Smooth muscle cell (in vitro differentiated cells): ENCODE measurements at regions not wholly inside any gene's neighbourhood (a gene's known extent, or its start where the extent isn't known, plus 50 kb on each side); places are given as distances from the start of the nearest gene placed in this dataset.

ENCODE experiments used
- DNase-seq: peaks from one replicate; lab custom pipeline; 2025; ENCODE audit not compliant: unreplicated experiment; lab: John Stamatoyannopoulos, UW
- H2AFZ ChIP-seq: fragments of 200-600 bp; sonication (generic); 2 replicates; pipeline ENCODE4 v1.6.0; 2016; ENCODE audit warnings: antibody characterized with exemption, low read depth, mild to moderate bottlenecking
- H3F3A ChIP-seq: fragments of 200-600 bp; sonication (generic); 2 replicates; pipeline ENCODE4 v1.6.0; 2017; ENCODE audit warnings: antibody characterized with exemption, low read depth
- H3K27ac ChIP-seq: fragments of 200-600 bp; sonication (generic); 2 replicates; pipeline ENCODE4 v1.5.1; 2016; ENCODE audit warnings: low read depth, mild to moderate bottlenecking
- H3K27me3 ChIP-seq: fragments of 200-600 bp; sonication (generic); 2 replicates; pipeline ENCODE4 v1.6.1; 2016; ENCODE audit warnings: low read depth, mild to moderate bottlenecking
- H3K36me3 ChIP-seq: fragments of 200-600 bp; sonication (generic); 2 replicates; pipeline ENCODE4 v1.5.1; 2016; ENCODE audit warnings: low read depth
- H3K4me1 ChIP-seq: fragments of 200-600 bp; sonication (generic); 2 replicates; pipeline ENCODE4 v1.5.1; 2016; ENCODE audit warnings: low read depth
- H3K4me2 ChIP-seq: fragments of 200-600 bp; sonication (generic); 2 replicates; pipeline ENCODE4 v1.6.0; 2016; ENCODE audit warnings: mild to moderate bottlenecking
- H3K4me3 ChIP-seq: fragments of 200-600 bp; sonication (generic); 2 replicates; pipeline ENCODE4 v1.5.1; 2016; ENCODE audit warnings: mild to moderate bottlenecking
- H3K79me2 ChIP-seq: fragments of 200-600 bp; sonication (generic); 2 replicates; pipeline ENCODE4 v1.6.0; 2016; ENCODE audit warnings: low read depth, mild to moderate bottlenecking
- H3K9ac ChIP-seq: fragments of 200-600 bp; sonication (generic); 2 replicates; pipeline ENCODE4 v1.6.0; 2016; ENCODE audit warnings: low read depth
- H3K9me3 ChIP-seq: fragments of 200-600 bp; sonication (generic); replicated peaks from 2 replicates; pipeline ENCODE4 v1.5.1; 2016; ENCODE audit warnings: low read depth
- H4K20me1 ChIP-seq: fragments of 200-600 bp; sonication (generic); 2 replicates; pipeline ENCODE4 v1.6.0; 2016; ENCODE audit warnings: low read depth
- CTCF ChIP-seq: fragments of 200-600 bp; sonication (generic); IDR thresholded peaks from 2 replicates; pipeline ENCODE4 v1.5.1; 2017; ENCODE audit warnings: borderline replicate concordance, mild to moderate bottlenecking, antibody characterized with exemption; ENCODE audit not compliant: insufficient read depth, poor library complexity, severe bottlenecking
- WGBS: methylation state at CpG from one replicate; pipeline ENCODE4 v1.1.7; 2016; ENCODE audit warnings: low lambda C conversion rate; 5-methylcytosine and 5-hydroxymethylcytosine counted together

GRCh38 chr2:16023506-16024360, 83.4 kb downstream of the MYCN start:
- Histone ChIP-seq H3F3A (no peaks in the 10 kb centered on the region), H3K4me2 (no peak overlapping the region), H3K36me3 (no peaks in the 10 kb centered on the region), H3K27ac (no peak overlapping the region), H3K79me2 (no peaks in the 10 kb centered on the region), H3K4me3 (no peak overlapping the region), H2AFZ (no peak overlapping the region), H4K20me1 (no peaks in the 10 kb centered on the region), H3K4me1 (peaks cover 7% of the 10 kb centered on the region), H3K27me3 (peaks cover 3% of the 10 kb centered on the region), H3K9ac (no peak overlapping the region), H3K9me3 (no peaks in the 10 kb centered on the region)
- 84% methylated on average over 5 of the region's 5 CpGs for WGBS
- no peak for DNase-seq
- no peak for TF ChIP-seq CTCF

DNA sequence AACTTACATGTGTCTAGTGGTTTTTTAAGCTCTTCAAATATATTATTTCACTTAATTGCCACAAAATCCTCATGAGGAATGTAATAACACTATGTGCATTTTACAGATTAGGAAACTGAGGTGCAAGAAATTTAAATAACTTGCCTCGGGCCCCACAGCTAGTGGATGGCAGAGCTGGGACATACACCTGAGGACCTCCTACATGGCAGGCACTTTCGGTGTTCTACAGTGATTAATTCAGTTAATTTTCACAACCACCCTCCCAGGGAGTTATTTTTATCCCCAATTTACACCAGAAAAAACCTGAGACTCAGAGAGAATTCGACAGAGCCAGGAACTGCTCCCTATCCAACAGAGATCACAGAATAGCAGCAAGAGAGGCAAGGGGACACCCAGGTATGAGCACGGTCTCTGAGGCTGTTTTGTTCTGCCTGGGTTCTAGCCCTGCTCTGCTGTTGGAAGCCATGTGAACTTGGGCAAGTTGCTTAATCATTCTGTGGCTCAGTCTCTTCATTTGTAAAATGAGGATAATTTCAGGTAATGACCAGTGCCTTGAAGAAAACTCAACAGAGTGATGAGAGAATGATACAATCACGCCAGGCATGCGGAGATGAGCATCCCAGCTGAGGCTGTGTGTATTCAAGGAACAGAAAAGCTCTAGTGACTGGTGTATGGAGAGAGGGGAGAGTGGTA, 82.3 kb downstream of the MYCN start:
- Histone ChIP-seq H3K4me2 (no peak overlapping the region), H3K4me3 (no peak overlapping the region), H4K20me1 (no peaks in the 10 kb centered on the region), H3K36me3 (no peaks in the 10 kb centered on the region), H3K9me3 (no peaks in the 10 kb centered on the region), H3K27me3 (peaks cover 3% of the 10 kb centered on the region), H3K79me2 (no peaks in the 10 kb centered on the region), H3K9ac (no peak overlapping the region), H3K4me1 (peaks cover 9% of the 10 kb centered on the region), H3K27ac (no peak overlapping the region), H3F3A (no peaks in the 10 kb centered on the region), H2AFZ (no peak overlapping the region)
- no peak for DNase-seq
- TF ChIP-seq CTCF: no peak
- WGBS: 68% methylated on average over 6 of the region's 6 CpGs

DNA sequence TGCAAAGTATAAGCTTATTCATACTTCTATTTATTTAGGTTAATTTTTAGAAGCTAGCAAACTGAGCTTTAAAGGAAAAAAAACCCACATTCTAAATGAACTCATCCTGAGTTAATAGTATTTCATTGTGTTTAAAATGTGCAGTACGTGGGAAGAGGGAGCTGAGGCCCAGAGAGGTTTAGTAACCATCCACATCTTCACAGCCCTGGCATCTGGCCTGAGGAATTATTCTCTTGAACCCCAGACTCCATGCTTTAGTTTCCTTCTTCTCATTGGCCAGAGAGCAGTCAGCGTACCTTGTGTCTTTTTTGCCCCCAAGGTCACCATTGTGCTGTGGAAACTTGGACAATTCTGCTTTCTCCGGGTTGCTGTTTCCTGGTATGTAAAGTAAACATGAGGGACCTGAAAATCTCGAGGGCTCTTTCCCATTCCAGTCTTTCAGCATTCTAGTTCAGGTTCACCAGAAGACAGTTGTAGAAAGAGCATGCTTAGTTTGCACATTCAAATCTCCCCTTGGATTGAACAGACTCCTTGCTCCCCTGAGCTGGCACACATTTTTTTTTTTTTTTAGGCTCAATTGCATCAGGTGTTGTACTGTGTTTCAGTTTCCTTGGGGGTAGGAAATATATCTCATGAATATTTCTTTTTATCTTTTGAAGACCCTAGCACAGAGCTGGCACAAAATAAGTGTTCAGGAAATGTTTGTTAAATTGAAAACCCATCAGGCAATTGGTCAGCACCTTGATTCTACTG, 81.4 kb downstream of the MYCN start:
- DNase-seq: no peak
- Histone ChIP-seq H3F3A (no peaks in the 10 kb centered on the region), H3K27me3 (no peaks in the 10 kb centered on the region), H3K4me2 (no peak overlapping the region), H3K9me3 (no peaks in the 10 kb centered on the region), H2AFZ (no peak overlapping the region), H4K20me1 (no peaks in the 10 kb centered on the region), H3K4me3 (no peak overlapping the region), H3K36me3 (no peaks in the 10 kb centered on the region), H3K27ac (no peak overlapping the region), H3K79me2 (no peaks in the 10 kb centered on the region), H3K4me1 (peaks cover 17% of the 10 kb centered on the region), H3K9ac (no peak overlapping the region)
- TF ChIP-seq CTCF: no peak
- 63% methylated on average over 4 of the region's 4 CpGs for WGBS
